ENCODE measurements at regions not wholly inside any gene's neighbourhood (a gene's known extent, or its start where the extent isn't known, plus 50 kb on each side); places are given as distances from the start of the nearest gene placed in this dataset.

DNA sequence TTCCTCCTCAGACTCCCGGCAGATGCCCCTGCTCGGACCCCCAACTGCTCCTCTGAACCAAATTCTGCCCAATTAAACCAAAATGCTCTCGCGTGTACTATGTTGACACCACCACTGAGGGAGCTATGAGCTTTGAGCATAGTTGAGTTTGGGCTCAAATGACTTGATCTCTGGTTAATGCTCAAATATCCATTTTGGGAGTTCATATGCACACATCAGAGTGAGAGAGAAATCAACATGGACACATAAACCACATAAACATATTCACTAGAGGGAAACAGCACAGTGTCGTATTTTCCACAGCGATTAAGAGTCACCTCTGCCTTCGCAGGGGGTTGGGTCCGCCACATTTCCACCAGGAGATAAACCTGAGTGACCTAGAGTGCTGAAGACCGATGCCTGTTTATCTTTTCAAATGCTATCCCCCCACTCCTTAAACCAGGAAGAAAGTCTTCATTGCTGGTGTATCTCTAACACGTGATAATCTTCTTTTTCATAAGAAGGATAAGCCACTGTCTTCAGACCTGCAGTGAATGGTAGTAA, 59.4 kb upstream of the FOXN3 start:
- no peaks in the 10 kb centered on the region for H3K79me2 ChIP-seq (ENCODE audit: insufficient read depth)
- DNase-seq, result no peak
- H3F3A ChIP-seq (replicated peaks; ENCODE audit: insufficient read depth), result no peaks in the 10 kb centered on the region
- H3K4me3 ChIP-seq (ENCODE audit: low read depth in 2 of 2, low read length in 1 of 2), result no peak overlapping the region
- no peaks in the 10 kb centered on the region for H3K9me2 ChIP-seq
- no peak overlapping the region for H2AFZ ChIP-seq (ENCODE audit: low read depth)
- H3K27ac ChIP-seq (ENCODE audit: low read depth in 2 of 2, low read length in 1 of 2), result no peak overlapping the region
- no peaks in the 10 kb centered on the region for H4K20me1 ChIP-seq (ENCODE audit: insufficient read depth)
- H3K9ac ChIP-seq, result no peak overlapping the region
- POLR2A ChIA-PET, result no interaction called here
- H3K4me1 ChIP-seq (ENCODE audit: control insufficient read depth in 1 of 2, insufficient read depth in 2 of 2, low read depth in 1 of 2, low read length in 1 of 2), result peaks cover 5 to 7% of the 10 kb centered on the region in 2 experiments; a peak in 2 of 4 replicates
- WGBS (ENCODE audit: low lambda C conversion rate), result 89% methylated on average over 10 of the region's 10 CpGs
- no peaks in the 10 kb centered on the region for H3K27me3 ChIP-seq (ENCODE audit: insufficient read depth)
- no peaks in the 10 kb centered on the region for H3K9me3 ChIP-seq
- TF ChIP-seq NFIC (IDR thresholded peaks at IDR 0.05; ENCODE audit: borderline replicate concordance) (no peak), GABPA (IDR thresholded peaks at IDR 0.05; ENCODE audit: low read depth) (no peak), JUND (IDR thresholded peaks at IDR 0.05) (no peak), PBX3 (IDR thresholded peaks at IDR 0.05) (no peak), IRF3 (IDR thresholded peaks at IDR 0.05; ENCODE audit: low read depth, low read length) (no peak), FOSL2 (IDR thresholded peaks at IDR 0.05; ENCODE audit: borderline replicate concordance, low read depth) (no peak), ELF1 (IDR thresholded peaks at IDR 0.05) (no peak), SIN3A (IDR thresholded peaks at IDR 0.05; ENCODE audit: borderline replicate concordance, low read depth, low read length) (no peak), FOXM1 (IDR thresholded peaks at IDR 0.05; ENCODE audit: low read depth) (no peak), EZH2phosphoT487 (IDR thresholded peaks at IDR 0.05; ENCODE audit: borderline replicate concordance, low read depth) (no peak), YY1 (IDR thresholded peaks at IDR 0.05; ENCODE audit: low read depth) (no peak), MXI1 (IDR thresholded peaks at IDR 0.05; ENCODE audit: low read depth, low read length) (no peak)
- TF ChIP-seq, protein P1, sequence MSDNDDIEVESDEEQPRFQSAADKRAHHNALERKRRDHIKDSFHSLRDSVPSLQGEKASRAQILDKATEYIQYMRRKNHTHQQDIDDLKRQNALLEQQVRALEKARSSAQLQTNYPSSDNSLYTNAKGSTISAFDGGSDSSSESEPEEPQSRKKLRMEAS (IDR thresholded peaks at IDR 0.05; ENCODE audit: low read depth), result no peak
- TF ChIP-seq, protein P2, sequence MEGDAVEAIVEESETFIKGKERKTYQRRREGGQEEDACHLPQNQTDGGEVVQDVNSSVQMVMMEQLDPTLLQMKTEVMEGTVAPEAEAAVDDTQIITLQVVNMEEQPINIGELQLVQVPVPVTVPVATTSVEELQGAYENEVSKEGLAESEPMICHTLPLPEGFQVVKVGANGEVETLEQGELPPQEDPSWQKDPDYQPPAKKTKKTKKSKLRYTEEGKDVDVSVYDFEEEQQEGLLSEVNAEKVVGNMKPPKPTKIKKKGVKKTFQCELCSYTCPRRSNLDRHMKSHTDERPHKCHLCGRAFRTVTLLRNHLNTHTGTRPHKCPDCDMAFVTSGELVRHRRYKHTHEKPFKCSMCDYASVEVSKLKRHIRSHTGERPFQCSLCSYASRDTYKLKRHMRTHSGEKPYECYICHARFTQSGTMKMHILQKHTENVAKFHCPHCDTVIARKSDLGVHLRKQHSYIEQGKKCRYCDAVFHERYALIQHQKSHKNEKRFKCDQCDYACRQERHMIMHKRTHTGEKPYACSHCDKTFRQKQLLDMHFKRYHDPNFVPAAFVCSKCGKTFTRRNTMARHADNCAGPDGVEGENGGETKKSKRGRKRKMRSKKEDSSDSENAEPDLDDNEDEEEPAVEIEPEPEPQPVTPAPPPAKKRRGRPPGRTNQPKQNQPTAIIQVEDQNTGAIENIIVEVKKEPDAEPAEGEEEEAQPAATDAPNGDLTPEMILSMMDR (IDR thresholded peaks at IDR 0.05), result no peak
- TF ChIP-seq, protein P3, sequence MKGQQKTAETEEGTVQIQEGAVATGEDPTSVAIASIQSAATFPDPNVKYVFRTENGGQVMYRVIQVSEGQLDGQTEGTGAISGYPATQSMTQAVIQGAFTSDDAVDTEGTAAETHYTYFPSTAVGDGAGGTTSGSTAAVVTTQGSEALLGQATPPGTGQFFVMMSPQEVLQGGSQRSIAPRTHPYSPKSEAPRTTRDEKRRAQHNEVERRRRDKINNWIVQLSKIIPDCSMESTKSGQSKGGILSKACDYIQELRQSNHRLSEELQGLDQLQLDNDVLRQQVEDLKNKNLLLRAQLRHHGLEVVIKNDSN (IDR thresholded peaks at IDR 0.05; ENCODE audit: borderline replicate concordance, low read depth), result no peak
- TF ChIP-seq, protein P4, sequence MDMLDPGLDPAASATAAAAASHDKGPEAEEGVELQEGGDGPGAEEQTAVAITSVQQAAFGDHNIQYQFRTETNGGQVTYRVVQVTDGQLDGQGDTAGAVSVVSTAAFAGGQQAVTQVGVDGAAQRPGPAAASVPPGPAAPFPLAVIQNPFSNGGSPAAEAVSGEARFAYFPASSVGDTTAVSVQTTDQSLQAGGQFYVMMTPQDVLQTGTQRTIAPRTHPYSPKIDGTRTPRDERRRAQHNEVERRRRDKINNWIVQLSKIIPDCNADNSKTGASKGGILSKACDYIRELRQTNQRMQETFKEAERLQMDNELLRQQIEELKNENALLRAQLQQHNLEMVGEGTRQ (IDR thresholded peaks at IDR 0.05; ENCODE audit: borderline replicate concordance, low read depth, low read length), result no peak
- TF ChIP-seq, protein P5, sequence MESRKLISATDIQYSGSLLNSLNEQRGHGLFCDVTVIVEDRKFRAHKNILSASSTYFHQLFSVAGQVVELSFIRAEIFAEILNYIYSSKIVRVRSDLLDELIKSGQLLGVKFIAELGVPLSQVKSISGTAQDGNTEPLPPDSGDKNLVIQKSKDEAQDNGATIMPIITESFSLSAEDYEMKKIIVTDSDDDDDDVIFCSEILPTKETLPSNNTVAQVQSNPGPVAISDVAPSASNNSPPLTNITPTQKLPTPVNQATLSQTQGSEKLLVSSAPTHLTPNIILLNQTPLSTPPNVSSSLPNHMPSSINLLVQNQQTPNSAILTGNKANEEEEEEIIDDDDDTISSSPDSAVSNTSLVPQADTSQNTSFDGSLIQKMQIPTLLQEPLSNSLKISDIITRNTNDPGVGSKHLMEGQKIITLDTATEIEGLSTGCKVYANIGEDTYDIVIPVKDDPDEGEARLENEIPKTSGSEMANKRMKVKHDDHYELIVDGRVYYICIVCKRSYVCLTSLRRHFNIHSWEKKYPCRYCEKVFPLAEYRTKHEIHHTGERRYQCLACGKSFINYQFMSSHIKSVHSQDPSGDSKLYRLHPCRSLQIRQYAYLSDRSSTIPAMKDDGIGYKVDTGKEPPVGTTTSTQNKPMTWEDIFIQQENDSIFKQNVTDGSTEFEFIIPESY (IDR thresholded peaks at IDR 0.05; ENCODE audit: borderline replicate concordance, low read depth), result no peak
- CTCF ChIA-PET, result interaction anchor here (1.2 kb wide), 1 partner anchor 17 kb away, joined by 3 read pairs; no protein-coding TSS in a partner anchor
- no peak overlapping the region for H3K4me2 ChIP-seq
- no peaks in the 10 kb centered on the region for H3K36me3 ChIP-seq (replicated peaks in 1 of 2; ENCODE audit: control insufficient read depth in 1 of 2, insufficient read depth in 2 of 2, low read length in 1 of 2)
